ENCODE measurements at regions not wholly inside any gene's neighbourhood (a gene's known extent, or its start where the extent isn't known, plus 50 kb on each side); places are given as distances from the start of the nearest gene placed in this dataset.

DNA sequence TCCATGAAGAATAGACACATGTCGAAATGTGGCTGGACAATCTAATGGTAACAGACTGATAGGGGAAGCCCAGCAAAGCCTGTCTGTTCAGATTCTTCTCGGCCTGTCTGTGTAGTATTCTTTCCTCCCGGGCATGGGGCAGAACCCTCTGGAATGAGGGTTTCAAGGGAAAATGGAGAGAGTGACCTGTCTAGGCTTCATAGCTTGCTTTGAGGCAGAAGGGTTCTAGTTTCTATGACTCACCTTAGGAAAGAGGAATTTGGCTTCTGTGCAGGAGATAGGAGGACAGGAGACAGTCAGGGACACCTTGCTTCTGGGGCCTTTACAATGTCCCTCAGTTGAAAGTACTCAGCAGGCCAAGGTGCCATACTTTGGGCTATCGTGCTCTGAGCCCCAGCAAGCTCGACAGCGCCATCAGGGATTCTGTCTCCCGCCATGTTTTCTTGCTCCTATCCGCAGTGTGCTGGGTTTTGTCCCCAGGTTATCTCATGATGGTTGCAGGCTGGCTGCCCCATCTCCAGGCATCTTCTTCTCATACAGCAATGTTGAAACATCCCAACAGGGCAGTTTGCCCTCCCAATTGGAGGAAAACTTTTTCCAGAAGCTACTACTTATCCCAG, 74.7 kb upstream of the TLK1 start:
- H3K9me3 Mint-ChIP-seq: no peaks in the 10 kb centered on the region
- no peak overlapping the region for H3K4me3 Mint-ChIP-seq
- no peak for DNase-seq
- peaks cover 2% of the 10 kb centered on the region for H3K27me3 Mint-ChIP-seq
- no peak overlapping the region for H3K27ac Mint-ChIP-seq
- H3K4me1 Mint-ChIP-seq: no peaks in the 10 kb centered on the region
- H3K36me3 Mint-ChIP-seq (ENCODE audit: low read depth): no peaks in the 10 kb centered on the region
- ATAC-seq: no peak

- DNase-seq (no peak), ATAC-seq (no peak)
- Mint-ChIP-seq H3K4me1 (peaks cover 16% of the 10 kb centered on the region), H3K27ac (no peak overlapping the region), H3K4me3 (no peak overlapping the region), H3K27me3 (no peaks in the 10 kb centered on the region), H3K36me3 (ENCODE audit: low read depth) (no peaks in the 10 kb centered on the region), H3K9me3 (peaks cover 4% of the 10 kb centered on the region)
Measured at GRCh38 chr2:171230176-171230575, 69.5 kb upstream of the TLK1 start.

GRCh38 chr2:171228826-171229225, 68.1 kb upstream of the TLK1 start:
- H3K27me3 Mint-ChIP-seq: no peaks in the 10 kb centered on the region
- H3K4me1 Mint-ChIP-seq: peaks cover 20% of the 10 kb centered on the region
- DNase-seq (no peak), ATAC-seq (no peak)
- H3K36me3 Mint-ChIP-seq (ENCODE audit: low read depth): no peaks in the 10 kb centered on the region
- H3K27ac Mint-ChIP-seq: no peak overlapping the region
- H3K4me3 Mint-ChIP-seq: no peak overlapping the region
- peaks cover 4% of the 10 kb centered on the region for H3K9me3 Mint-ChIP-seq

DNA sequence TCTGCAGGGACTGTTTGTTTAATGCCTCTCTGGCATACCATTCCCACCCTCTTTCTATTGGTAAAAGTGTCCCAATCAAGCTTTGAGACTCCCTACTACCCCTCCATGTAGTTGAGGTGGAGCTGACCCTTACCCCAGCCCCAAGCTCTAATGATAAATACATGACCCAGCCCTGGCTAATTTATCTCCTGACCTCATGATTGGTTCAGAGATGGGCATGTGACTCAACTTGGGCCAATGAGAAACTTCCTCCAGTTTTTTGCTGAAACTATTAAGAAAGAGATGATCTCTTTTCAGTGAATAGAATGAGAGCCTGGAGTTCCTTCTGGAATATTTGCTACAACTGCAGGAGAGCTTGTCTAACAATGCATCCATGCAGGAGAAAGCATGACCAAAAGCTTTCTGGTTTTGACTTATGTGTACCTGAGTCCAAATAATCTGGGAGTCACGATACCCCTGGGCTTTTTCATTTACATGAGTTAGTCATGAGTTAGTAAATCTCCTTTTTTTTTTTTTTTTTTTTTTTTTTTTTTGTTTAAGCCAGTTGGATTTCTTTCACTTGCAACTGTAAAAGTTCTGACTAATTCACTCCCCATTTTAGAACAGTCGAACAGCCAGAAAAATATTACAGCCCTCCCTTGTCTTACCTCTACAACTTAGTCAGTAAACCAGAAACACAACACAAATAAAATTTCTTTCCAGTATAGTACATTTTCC, 66.5 kb upstream of the TLK1 start:
- Mint-ChIP-seq H3K36me3 (ENCODE audit: low read depth) (no peaks in the 10 kb centered on the region), H3K4me1 (peaks cover 20% of the 10 kb centered on the region), H3K4me3 (no peak overlapping the region), H3K27me3 (no peaks in the 10 kb centered on the region), H3K9me3 (peaks cover 4% of the 10 kb centered on the region), H3K27ac (no peak overlapping the region)
- ATAC-seq: no peak
- DNase-seq: no peak

DNA sequence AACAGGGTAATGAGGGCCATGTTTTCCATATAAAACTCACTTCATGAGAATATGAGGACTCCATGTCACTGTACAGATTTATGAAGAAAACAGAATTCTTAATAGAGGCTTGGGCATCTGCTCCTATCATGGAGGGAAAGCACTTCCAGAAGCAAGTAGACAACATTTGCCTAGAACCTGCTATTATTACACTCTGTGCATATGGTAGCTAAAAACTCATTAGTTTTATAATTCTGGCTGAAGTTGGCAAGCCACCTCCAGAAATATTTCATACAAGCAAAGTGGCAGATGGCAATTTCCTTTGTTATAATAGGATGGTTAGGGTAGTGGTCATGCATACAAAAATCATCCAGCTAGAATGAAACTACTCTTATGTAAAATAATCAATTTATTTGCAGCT, 65.8 kb upstream of the TLK1 start:
- Mint-ChIP-seq H3K27ac (no peak overlapping the region), H3K27me3 (no peaks in the 10 kb centered on the region), H3K4me3 (no peak overlapping the region), H3K4me1 (peaks cover 20% of the 10 kb centered on the region), H3K9me3 (peaks cover 4% of the 10 kb centered on the region), H3K36me3 (ENCODE audit: low read depth) (no peaks in the 10 kb centered on the region)
- ATAC-seq (no peak), DNase-seq (no peak)

GRCh38 chr2:171225989-171226388, 65.3 kb upstream of the TLK1 start:
- Mint-ChIP-seq H3K4me1 (peaks cover 20% of the 10 kb centered on the region), H3K4me3 (no peak overlapping the region), H3K27ac (peak overlapping the region; percentile 61), H3K9me3 (peaks cover 4% of the 10 kb centered on the region), H3K27me3 (no peaks in the 10 kb centered on the region), H3K36me3 (ENCODE audit: low read depth) (no peaks in the 10 kb centered on the region)
- ATAC-seq: peak; percentile 65
- DNase-seq: no peak

DNA sequence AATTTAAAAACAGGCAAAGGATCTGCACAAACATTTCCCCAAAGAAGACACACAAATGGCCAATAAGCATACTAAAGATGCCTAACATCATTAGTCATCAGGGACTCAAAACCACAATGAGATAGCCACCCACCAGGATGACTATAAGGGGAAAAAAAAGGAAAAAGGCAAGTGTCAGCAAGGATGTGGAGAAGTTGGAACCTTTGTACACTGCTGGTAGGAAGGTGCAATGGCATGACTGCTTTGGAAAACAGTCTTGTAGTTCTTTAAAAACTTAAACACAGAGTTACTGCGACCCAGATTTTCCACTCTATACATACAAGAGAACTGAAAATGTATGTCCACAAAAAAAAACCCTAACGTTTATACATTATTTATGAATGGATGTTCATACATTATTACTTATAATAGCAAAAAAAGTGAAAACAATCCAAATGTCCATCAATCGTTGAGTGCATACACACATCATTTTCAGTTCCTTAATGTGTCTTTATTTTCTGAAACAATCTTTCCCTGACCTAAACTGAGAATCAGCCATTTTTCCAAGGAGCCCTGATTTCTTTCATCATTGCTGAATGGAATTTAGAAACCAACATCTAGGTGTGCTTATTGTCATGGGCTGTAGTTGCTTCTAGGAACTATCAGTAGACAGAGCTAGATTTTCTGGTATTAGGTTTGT, 64.7 kb upstream of the TLK1 start:
- ATAC-seq: peak; percentile 76
- peaks cover 20% of the 10 kb centered on the region for H3K4me1 Mint-ChIP-seq
- H3K4me3 Mint-ChIP-seq: no peak overlapping the region
- no peak for DNase-seq
- peaks cover 4% of the 10 kb centered on the region for H3K9me3 Mint-ChIP-seq
- no peaks in the 10 kb centered on the region for H3K27me3 Mint-ChIP-seq
- no peaks in the 10 kb centered on the region for H3K36me3 Mint-ChIP-seq (ENCODE audit: low read depth)
- peak overlapping the region; percentile 61 for H3K27ac Mint-ChIP-seq

DNA sequence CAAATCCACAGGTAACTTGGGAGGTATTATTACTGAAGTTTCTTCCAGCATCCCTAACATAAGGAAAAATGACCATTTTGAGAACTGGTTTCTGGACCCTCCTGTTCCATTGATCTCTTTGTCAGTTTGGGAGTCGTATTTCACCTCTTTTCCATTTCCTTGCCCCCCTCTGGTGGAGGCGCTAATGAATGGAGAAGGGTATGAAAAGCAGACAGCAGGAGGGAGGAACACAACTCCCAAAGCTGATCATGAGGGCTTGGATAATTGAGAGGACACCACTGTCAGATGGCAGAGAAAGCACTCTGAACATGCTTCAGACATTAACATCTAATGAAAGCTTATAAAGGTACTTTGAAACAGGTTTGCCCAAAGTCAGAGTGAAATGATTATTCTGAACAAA, 56.6 kb upstream of the TLK1 start:
- H3K27me3 Mint-ChIP-seq: no peaks in the 10 kb centered on the region
- H3K4me1 Mint-ChIP-seq: peaks cover 3% of the 10 kb centered on the region
- no peaks in the 10 kb centered on the region for H3K36me3 Mint-ChIP-seq (ENCODE audit: low read depth)
- no peak for ATAC-seq
- H3K9me3 Mint-ChIP-seq: peaks cover 8% of the 10 kb centered on the region
- H3K4me3 Mint-ChIP-seq: no peak overlapping the region
- DNase-seq: no peak
- no peak overlapping the region for H3K27ac Mint-ChIP-seq

DNA sequence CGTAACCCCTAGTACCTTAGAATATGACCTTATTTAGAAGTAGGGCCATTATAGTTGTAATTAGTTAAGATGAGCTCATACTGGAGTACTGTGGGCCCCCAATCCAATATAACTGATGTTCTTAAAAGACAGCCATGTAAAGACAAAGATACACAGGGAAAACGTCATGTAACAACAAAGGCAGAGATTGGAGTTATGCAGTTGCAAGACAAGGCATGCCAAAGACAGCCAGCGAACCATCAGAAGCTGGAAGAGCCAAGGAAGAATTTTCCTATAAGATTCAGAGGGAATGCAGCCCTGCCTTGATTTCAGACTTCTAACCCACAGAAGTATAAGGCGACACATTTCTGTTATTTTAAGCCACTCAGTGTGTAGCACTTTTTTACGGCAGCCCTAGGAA, 55.9 kb upstream of the TLK1 start:
- DNase-seq: no peak
- Mint-ChIP-seq H3K27ac (no peak overlapping the region), H3K4me1 (peaks cover 3% of the 10 kb centered on the region), H3K4me3 (no peak overlapping the region), H3K36me3 (ENCODE audit: low read depth) (no peaks in the 10 kb centered on the region), H3K27me3 (no peaks in the 10 kb centered on the region), H3K9me3 (peaks cover 8% of the 10 kb centered on the region)
- ATAC-seq: no peak

DNA sequence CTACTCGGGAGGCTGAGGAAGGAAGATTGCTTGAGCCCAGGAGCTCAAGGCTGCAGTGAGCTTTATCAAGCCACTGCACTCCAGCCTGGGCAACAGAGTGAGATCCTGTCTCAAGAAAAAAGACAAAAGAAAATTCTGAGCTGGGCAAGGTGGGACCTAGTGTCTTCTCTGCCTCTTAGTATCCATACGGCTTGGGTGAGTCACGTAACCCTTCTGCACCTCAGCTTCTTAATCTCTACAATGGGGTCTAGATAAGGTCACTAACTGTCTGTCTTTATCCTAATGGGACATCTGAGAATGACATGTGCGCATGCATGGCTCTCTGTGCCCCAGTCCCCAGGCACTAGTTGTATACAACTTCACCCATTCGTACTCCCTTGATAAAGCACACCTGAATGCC, 53.4 kb upstream of the TLK1 start:
- DNase-seq: no peak
- Mint-ChIP-seq H3K36me3 (ENCODE audit: low read depth) (no peaks in the 10 kb centered on the region), H3K4me1 (peaks cover 17% of the 10 kb centered on the region), H3K4me3 (no peak overlapping the region), H3K27me3 (no peaks in the 10 kb centered on the region), H3K9me3 (peaks cover 8% of the 10 kb centered on the region), H3K27ac (no peak overlapping the region)
- no peak for ATAC-seq

DNA sequence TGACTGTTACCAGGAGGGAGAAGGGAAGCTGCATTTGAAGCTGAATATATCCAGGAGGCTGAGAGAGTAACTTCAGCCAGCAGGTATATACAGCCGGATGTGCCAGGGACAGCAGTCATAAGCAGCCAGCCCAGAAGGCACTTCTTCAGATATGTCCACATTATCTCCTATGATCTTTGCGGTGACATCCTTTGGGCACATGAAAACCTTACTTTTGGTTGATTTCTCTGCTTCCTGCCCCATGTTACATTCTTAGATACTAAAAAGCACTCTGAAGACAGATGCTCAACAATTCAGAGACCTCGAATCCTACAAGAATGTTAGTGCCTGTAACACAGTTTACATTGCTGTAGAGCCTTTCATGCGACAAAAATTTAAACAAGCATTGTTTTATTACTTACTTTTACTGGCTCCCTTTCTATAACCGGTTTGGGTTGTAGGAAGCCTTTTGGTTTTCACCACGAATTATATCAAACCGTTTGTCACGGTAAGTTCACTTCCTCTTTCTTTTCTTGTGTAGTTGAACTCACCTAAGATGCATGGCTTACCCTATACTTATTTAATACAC, 50.3 kb upstream of the TLK1 start:
- Mint-ChIP-seq H3K4me1 (peaks cover 17% of the 10 kb centered on the region), H3K27me3 (no peaks in the 10 kb centered on the region), H3K4me3 (peak overlapping the region; percentile 32), H3K9me3 (no peaks in the 10 kb centered on the region), H3K27ac (peak overlapping the region; percentile 53), H3K36me3 (ENCODE audit: low read depth) (no peaks in the 10 kb centered on the region)
- peak; percentile 16 for DNase-seq
- ATAC-seq: peak; percentile 94
